GM10266 (cell line): ENCODE measurements at regions not wholly inside any gene's neighbourhood (a gene's known extent, or its start where the extent isn't known, plus 50 kb on each side); places are given as distances from the start of the nearest gene placed in this dataset.

Experiments
- DNase-seq: peaks from one replicate; pipeline ENCODE4 v3.0.0; 2012; ENCODE audit errors: extremely low spot score
- CTCF ChIP-seq: IDR thresholded peaks from 2 replicates; pipeline ENCODE4 v1.5.1; 2012; ENCODE audit warnings: mild to moderate bottlenecking, low read depth; ENCODE audit not compliant: control insufficient read depth, insufficient read depth; ENCODE audit errors: missing control alignments

GRCh38 chr18:64295839-64296238, 147.0 kb upstream of the LINC00305 start:
- TF ChIP-seq CTCF, result no peak
- no peak for DNase-seq

GRCh38 chr18:64294967-64295366, 146.1 kb upstream of the LINC00305 start:
- no peak for DNase-seq
- no peak for TF ChIP-seq CTCF

GRCh38 chr18:64288432-64288831, 139.5 kb upstream of the LINC00305 start:
- TF ChIP-seq CTCF, result no peak
- DNase-seq, result no peak

- no peak for DNase-seq
- no peak for TF ChIP-seq CTCF
Measured at GRCh38 chr18:64287926-64288325, 139.0 kb upstream of the LINC00305 start.

- no peak for DNase-seq
- TF ChIP-seq CTCF, result no peak
Measured at GRCh38 chr18:64283059-64283458, 134.2 kb upstream of the LINC00305 start.

GRCh38 chr18:64278026-64278425, 129.1 kb upstream of the LINC00305 start:
- no peak for TF ChIP-seq CTCF
- DNase-seq, result no peak

- no peak for TF ChIP-seq CTCF
- no peak for DNase-seq
Measured at GRCh38 chr18:64276311-64277090, 127.6 kb upstream of the LINC00305 start.
